ENCODE measurements at regions not wholly inside any gene's neighbourhood (a gene's known extent, or its start where the extent isn't known, plus 50 kb on each side); places are given as distances from the start of the nearest gene placed in this dataset.

GRCh38 chr2:161033059-161033660 is 127.1 kb upstream of the TANK start:
- peaks cover 17% of the 10 kb centered on the region for H3K4me1 ChIP-seq (ENCODE audit: control insufficient read depth, insufficient read depth, low read length, unreplicated experiment)
- no peak overlapping the region for H3K4me3 ChIP-seq (ENCODE audit: low read depth, low read length)
- no peaks in the 10 kb centered on the region for H3K79me2 ChIP-seq (ENCODE audit: control insufficient read depth, insufficient read depth, low read length, unreplicated experiment)
- H3K27ac ChIP-seq (ENCODE audit: low read depth, low read length): no peak overlapping the region
- H2AFZ ChIP-seq (ENCODE audit: low read length, unreplicated experiment): no peak overlapping the region
- no peaks in the 10 kb centered on the region for H3K27me3 ChIP-seq (ENCODE audit: insufficient read depth, low read length)
- H3K36me3 ChIP-seq (ENCODE audit: insufficient read depth, low read length): 0 out of 2 replicates have a peak, but pooled peaks cover 3% of the 10 kb centered on the region

GRCh38 chr2:161036926-161037325 is 123.3 kb upstream of the TANK start:
- Histone ChIP-seq H3K79me2 (ENCODE audit: control insufficient read depth, insufficient read depth, low read length, unreplicated experiment) (no peaks in the 10 kb centered on the region), H3K27me3 (ENCODE audit: insufficient read depth, low read length) (no peaks in the 10 kb centered on the region; the same call in 1 of the 2 replicates), H2AFZ (ENCODE audit: low read length, unreplicated experiment) (no peak overlapping the region), H3K4me1 (ENCODE audit: control insufficient read depth, insufficient read depth, low read length, unreplicated experiment) (no peaks in the 10 kb centered on the region), H3K4me3 (ENCODE audit: low read depth, low read length) (no peak overlapping the region), H3K36me3 (ENCODE audit: insufficient read depth, low read length) (no peaks in the 10 kb centered on the region), H3K27ac (ENCODE audit: low read depth, low read length) (no peak overlapping the region)

GRCh38 chr2:161039071-161039470 is 121.2 kb upstream of the TANK start:
- no peaks in the 10 kb centered on the region; the same call in 1 of the 2 replicates for H3K27me3 ChIP-seq (ENCODE audit: insufficient read depth, low read length)
- H2AFZ ChIP-seq (ENCODE audit: low read length, unreplicated experiment): no peak overlapping the region
- H3K4me3 ChIP-seq (ENCODE audit: low read depth, low read length): no peak overlapping the region
- no peaks in the 10 kb centered on the region for H3K36me3 ChIP-seq (ENCODE audit: insufficient read depth, low read length)
- H3K79me2 ChIP-seq (ENCODE audit: control insufficient read depth, insufficient read depth, low read length, unreplicated experiment): no peaks in the 10 kb centered on the region
- H3K27ac ChIP-seq (ENCODE audit: low read depth, low read length): no peak overlapping the region
- no peaks in the 10 kb centered on the region for H3K4me1 ChIP-seq (ENCODE audit: control insufficient read depth, insufficient read depth, low read length, unreplicated experiment)

- H3K36me3 ChIP-seq (ENCODE audit: insufficient read depth, low read length): no peaks in the 10 kb centered on the region
- no peak overlapping the region for H3K27ac ChIP-seq (ENCODE audit: low read depth, low read length)
- H3K79me2 ChIP-seq (ENCODE audit: control insufficient read depth, insufficient read depth, low read length, unreplicated experiment): no peaks in the 10 kb centered on the region
- H3K4me3 ChIP-seq (ENCODE audit: low read depth, low read length): no peak overlapping the region
- no peaks in the 10 kb centered on the region for H3K4me1 ChIP-seq (ENCODE audit: control insufficient read depth, insufficient read depth, low read length, unreplicated experiment)
- H2AFZ ChIP-seq (ENCODE audit: low read length, unreplicated experiment): no peak overlapping the region
- H3K27me3 ChIP-seq (ENCODE audit: insufficient read depth, low read length): no peaks in the 10 kb centered on the region; the same call in 1 of the 2 replicates
Measured at GRCh38 chr2:161041356-161041755, 118.9 kb upstream of the TANK start.

- no peaks in the 10 kb centered on the region for H3K36me3 ChIP-seq (ENCODE audit: insufficient read depth, low read length)
- H3K27me3 ChIP-seq (ENCODE audit: insufficient read depth, low read length): no peaks in the 10 kb centered on the region; the same call in 1 of the 2 replicates
- no peak overlapping the region for H3K4me3 ChIP-seq (ENCODE audit: low read depth, low read length)
- no peaks in the 10 kb centered on the region for H3K4me1 ChIP-seq (ENCODE audit: control insufficient read depth, insufficient read depth, low read length, unreplicated experiment)
- no peaks in the 10 kb centered on the region for H3K79me2 ChIP-seq (ENCODE audit: control insufficient read depth, insufficient read depth, low read length, unreplicated experiment)
- H3K27ac ChIP-seq (ENCODE audit: low read depth, low read length): no peak overlapping the region
- H2AFZ ChIP-seq (ENCODE audit: low read length, unreplicated experiment): no peak overlapping the region
Measured at GRCh38 chr2:161042990-161043625, 117.1 kb upstream of the TANK start.

- Histone ChIP-seq H2AFZ (ENCODE audit: low read length, unreplicated experiment) (peak overlapping the region; percentile 8), H3K79me2 (ENCODE audit: control insufficient read depth, insufficient read depth, low read length, unreplicated experiment) (no peaks in the 10 kb centered on the region), H3K27me3 (ENCODE audit: insufficient read depth, low read length) (no peaks in the 10 kb centered on the region; the same call in 1 of the 2 replicates), H3K4me3 (ENCODE audit: low read depth, low read length) (no peak overlapping the region), H3K4me1 (ENCODE audit: control insufficient read depth, insufficient read depth, low read length, unreplicated experiment) (no peaks in the 10 kb centered on the region), H3K36me3 (ENCODE audit: insufficient read depth, low read length) (no peaks in the 10 kb centered on the region), H3K27ac (ENCODE audit: low read depth, low read length) (no peak overlapping the region)
Measured at GRCh38 chr2:161044095-161044865, 115.9 kb upstream of the TANK start.

GRCh38 chr2:161044921-161045320 is 115.3 kb upstream of the TANK start:
- Histone ChIP-seq H3K4me1 (ENCODE audit: control insufficient read depth, insufficient read depth, low read length, unreplicated experiment) (no peaks in the 10 kb centered on the region), H3K27me3 (ENCODE audit: insufficient read depth, low read length) (no peaks in the 10 kb centered on the region; the same call in none of the 2 replicates), H3K27ac (ENCODE audit: low read depth, low read length) (no peak overlapping the region), H3K4me3 (ENCODE audit: low read depth, low read length) (no peak overlapping the region), H3K36me3 (ENCODE audit: insufficient read depth, low read length) (no peaks in the 10 kb centered on the region), H2AFZ (ENCODE audit: low read length, unreplicated experiment) (no peak overlapping the region), H3K79me2 (ENCODE audit: control insufficient read depth, insufficient read depth, low read length, unreplicated experiment) (no peaks in the 10 kb centered on the region)

GRCh38 chr2:161045726-161046125 is 114.5 kb upstream of the TANK start:
- Histone ChIP-seq H2AFZ (ENCODE audit: low read length, unreplicated experiment) (no peak overlapping the region), H3K27ac (ENCODE audit: low read depth, low read length) (no peak overlapping the region), H3K79me2 (ENCODE audit: control insufficient read depth, insufficient read depth, low read length, unreplicated experiment) (no peaks in the 10 kb centered on the region), H3K4me3 (ENCODE audit: low read depth, low read length) (no peak overlapping the region), H3K4me1 (ENCODE audit: control insufficient read depth, insufficient read depth, low read length, unreplicated experiment) (no peaks in the 10 kb centered on the region), H3K27me3 (ENCODE audit: insufficient read depth, low read length) (peaks cover 7% of the 10 kb centered on the region), H3K36me3 (ENCODE audit: insufficient read depth, low read length) (no peaks in the 10 kb centered on the region)

GRCh38 chr2:161046876-161047275 is 113.4 kb upstream of the TANK start:
- Histone ChIP-seq H3K4me1 (ENCODE audit: control insufficient read depth, insufficient read depth, low read length, unreplicated experiment) (no peaks in the 10 kb centered on the region), H3K27me3 (ENCODE audit: insufficient read depth, low read length) (peaks cover 13% of the 10 kb centered on the region), H3K27ac (ENCODE audit: low read depth, low read length) (no peak overlapping the region), H3K4me3 (ENCODE audit: low read depth, low read length) (no peak overlapping the region), H2AFZ (ENCODE audit: low read length, unreplicated experiment) (no peak overlapping the region), H3K36me3 (ENCODE audit: insufficient read depth, low read length) (no peaks in the 10 kb centered on the region), H3K79me2 (ENCODE audit: control insufficient read depth, insufficient read depth, low read length, unreplicated experiment) (no peaks in the 10 kb centered on the region)

- no peaks in the 10 kb centered on the region for H3K36me3 ChIP-seq (ENCODE audit: insufficient read depth, low read length)
- no peak overlapping the region for H2AFZ ChIP-seq (ENCODE audit: low read length, unreplicated experiment)
- H3K27ac ChIP-seq (ENCODE audit: low read depth, low read length): no peak overlapping the region
- peaks cover 13% of the 10 kb centered on the region for H3K27me3 ChIP-seq (ENCODE audit: insufficient read depth, low read length)
- H3K4me3 ChIP-seq (ENCODE audit: low read depth, low read length): no peak overlapping the region
- H3K4me1 ChIP-seq (ENCODE audit: control insufficient read depth, insufficient read depth, low read length, unreplicated experiment): no peaks in the 10 kb centered on the region
- H3K79me2 ChIP-seq (ENCODE audit: control insufficient read depth, insufficient read depth, low read length, unreplicated experiment): no peaks in the 10 kb centered on the region
Measured at GRCh38 chr2:161048317-161048716, 111.9 kb upstream of the TANK start.

Measured in ACC112 (cell line).